CD14-positive monocyte (primary cell): ENCODE measurements at regions not wholly inside any gene's neighbourhood (a gene's known extent, or its start where the extent isn't known, plus 50 kb on each side); places are given as distances from the start of the nearest gene placed in this dataset.

ENCODE experiments used
- DNase-seq, 3 donors: peaks; one replicate each; pipeline ENCODE4 v3.0.0-alpha.2; 2011 to 2022
- H2AFZ ChIP-seq: 2 replicates; pipeline ENCODE4 v1.6.0; 2012; ENCODE audit warnings: mild to moderate bottlenecking, low read depth, low read length, inconsistent platforms; ENCODE audit not compliant: insufficient read depth, poor library complexity, severe bottlenecking
- H3K27ac ChIP-seq, 2 donors: 1 replicate in 1 of 2; 2 replicates in 1 of 2; pipeline ENCODE4 v1.5.1; 2012 to 2013; ENCODE audit warnings: low read length in 2 of 2, control low read depth in 1 of 2, inconsistent platforms in 1 of 2, low read depth in 1 of 2, mild to moderate bottlenecking in 1 of 2
- H3K27me3 ChIP-seq, 2 donors: one replicate each; pipeline versions ENCODE4 v1.6.0 to v1.6.1; 2011 to 2013; ENCODE audit warnings: low read length in 2 of 2; ENCODE audit not compliant: control insufficient read depth in 2 of 2, insufficient read depth in 2 of 2
- H3K36me3 ChIP-seq, 2 donors: replicated peaks in 1 of 2; 1 replicate in 1 of 2; 2 replicates in 1 of 2; pipeline versions ENCODE4 v1.5.1 to v1.6.1; 2012 to 2013; ENCODE audit warnings: low read length in 2 of 2, control low read depth in 1 of 2, inconsistent platforms in 1 of 2, mild to moderate bottlenecking in 1 of 2; ENCODE audit not compliant: insufficient read depth in 2 of 2, control insufficient read depth in 1 of 2
- H3K4me1 ChIP-seq, 2 donors: 1 replicate in 1 of 2; 2 replicates in 1 of 2; pipeline versions ENCODE4 v1.5.1 to v1.6.1; 2012 to 2013; ENCODE audit warnings: low read length in 2 of 2, control low read depth in 1 of 2, inconsistent platforms in 1 of 2, mild to moderate bottlenecking in 1 of 2, moderate library complexity in 1 of 2; ENCODE audit not compliant: insufficient read depth in 2 of 2, control insufficient read depth in 1 of 2
- H3K4me2 ChIP-seq: replicated peaks from 2 replicates; pipeline ENCODE3; 2012; ENCODE audit warnings: low read length, moderate library complexity, mild to moderate bottlenecking; ENCODE audit not compliant: poor library complexity, severe bottlenecking; ENCODE audit errors: extremely low read depth
- H3K4me3 ChIP-seq, 3 experiments: fragments of 200-600 bp in 1 of 3; sonication (generic) in 1 of 3; replicated peaks in 1 of 3; 1 replicate in 2 of 3; 2 replicates in 1 of 3; pipeline ENCODE4 v1.5.1; 2011 to 2013; ENCODE audit warnings: low read length in 3 of 3, mild to moderate bottlenecking in 3 of 3, control low read depth in 2 of 3, low read depth in 2 of 3, inconsistent platforms in 1 of 3, moderate library complexity in 1 of 3
- H3K79me2 ChIP-seq: 2 replicates; pipeline ENCODE4 v1.6.0; 2012; ENCODE audit warnings: mild to moderate bottlenecking, control low read depth, inconsistent platforms, low read length, moderate library complexity; ENCODE audit not compliant: insufficient read depth
- H3K9ac ChIP-seq: 2 replicates; pipeline ENCODE4 v1.6.0; 2017; ENCODE audit warnings: low read length, mild to moderate bottlenecking; ENCODE audit not compliant: insufficient read depth, poor library complexity, severe bottlenecking
- H3K9me3 ChIP-seq, 2 donors: replicated peaks in 1 of 2; 1 replicate in 1 of 2; 2 replicates in 1 of 2; pipeline versions ENCODE4 v1.5.1 to v1.6.1; 2012 to 2013; ENCODE audit warnings: low read length in 2 of 2, control low read depth in 1 of 2; ENCODE audit not compliant: control insufficient read depth in 1 of 2, insufficient read depth in 1 of 2
- H4K20me1 ChIP-seq: 2 replicates; pipeline ENCODE4 v1.6.0; 2012; ENCODE audit warnings: mild to moderate bottlenecking, low read length, control low read depth, moderate library complexity; ENCODE audit not compliant: insufficient read depth
- H3K27ac Mint-ChIP-seq, 7 donors: one replicate each; pipeline ENCODE4 v1.8.0; 2020; ENCODE audit warnings: mild to moderate bottlenecking in 7 of 7, mixed read lengths in 7 of 7, moderate library complexity in 6 of 7, inconsistent platforms in 2 of 7
- H3K27me3 Mint-ChIP-seq, 3 donors: one replicate each; pipeline ENCODE4 v1.8.0; 2021 to 2022; ENCODE audit warnings: low read depth in 3 of 3, mild to moderate bottlenecking in 3 of 3, mixed read lengths in 3 of 3, moderate library complexity in 3 of 3, inconsistent platforms in 1 of 3
- H3K36me3 Mint-ChIP-seq, 2 donors: one replicate each; pipeline ENCODE4 v1.8.0; 2020; ENCODE audit warnings: mixed read lengths in 2 of 2, inconsistent platforms in 1 of 2, mild to moderate bottlenecking in 1 of 2
- H3K4me1 Mint-ChIP-seq: one replicate; pipeline ENCODE4 v1.8.0; 2020; ENCODE audit warnings: mild to moderate bottlenecking, mixed read lengths
- H3K4me3 Mint-ChIP-seq, 2 donors: one replicate each; pipeline ENCODE4 v1.8.0; 2020; ENCODE audit warnings: mild to moderate bottlenecking in 2 of 2, mixed read lengths in 2 of 2, moderate library complexity in 1 of 2
- H3K9me3 Mint-ChIP-seq, 7 donors: one replicate each; pipeline ENCODE4 v1.8.0; 2020 to 2022; ENCODE audit warnings: mixed read lengths in 7 of 7, mild to moderate bottlenecking in 6 of 7, moderate library complexity in 6 of 7, inconsistent platforms in 2 of 7
- WGBS: methylation state at CpG from one replicate; pipeline ENCODE4 v1.1.5; 2013; ENCODE audit warnings: missing lambda C conversion rate; ENCODE audit not compliant: insufficient coverage; 5-methylcytosine and 5-hydroxymethylcytosine counted together
- intact Hi-C, 2 donors: fragments of 100-400 bp; cut with micrococcal nuclease; formaldehyde crosslinking; loops; one replicate each; pipeline versions ENCODE4 v1.15.0 to v1.15.1; 2023
- TF ChIP-seq, protein P1 (sequence below): fragments of 200-600 bp; IDR thresholded peaks from one replicate; pipeline ENCODE4 v1.8.0; 2022; ENCODE audit warnings: antibody characterized with exemption, mild to moderate bottlenecking

DNA sequence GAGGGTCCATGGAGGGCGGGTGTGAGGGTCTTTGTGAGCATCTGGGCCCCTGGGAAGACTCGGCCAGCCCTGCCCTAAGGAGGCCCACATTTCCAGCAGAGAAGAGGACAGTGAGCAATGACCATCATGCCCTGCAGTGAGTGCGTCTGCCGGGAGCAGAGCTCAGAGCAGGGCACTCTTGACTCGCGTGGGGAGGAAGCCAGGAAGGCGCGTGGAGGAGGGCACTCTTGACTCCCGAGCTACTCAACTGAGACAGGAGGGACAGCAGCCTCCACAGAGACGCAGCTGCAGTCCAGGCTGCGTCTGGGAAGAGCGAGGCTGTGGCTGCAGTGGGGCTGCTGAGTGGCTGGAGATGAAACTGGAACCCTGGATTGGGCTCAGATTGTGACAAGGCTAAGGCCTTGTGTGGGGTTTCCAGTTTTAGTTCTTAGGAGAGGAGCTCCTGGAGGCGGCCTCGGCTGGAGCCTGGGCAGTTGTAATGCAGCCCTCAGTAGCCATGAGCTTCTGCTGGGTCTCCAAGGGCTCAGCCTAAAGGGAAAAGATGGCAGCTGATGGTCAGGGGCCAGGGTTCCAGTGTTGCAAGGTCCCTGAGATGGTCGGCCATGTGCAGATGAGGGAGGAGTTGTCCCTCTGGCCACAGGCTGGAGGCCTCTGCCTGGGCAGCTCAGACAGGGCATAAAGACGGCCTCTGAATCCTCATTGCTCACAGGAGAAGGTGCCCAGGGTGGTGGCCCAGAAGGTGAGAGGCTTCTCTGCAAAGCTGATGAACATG, 264.7 kb upstream of the B3GAT1 start:
- Histone ChIP-seq H2AFZ (no peak overlapping the region), H3K27me3 (no peaks in the 10 kb centered on the region), H3K4me2 (no peak overlapping the region), H3K4me3 (no peak overlapping the region), H4K20me1 (no peaks in the 10 kb centered on the region), H3K4me1 (no peaks in the 10 kb centered on the region), H3K9me3 (no peaks in the 10 kb centered on the region), H3K27ac (no peak overlapping the region), H3K79me2 (no peaks in the 10 kb centered on the region), H3K36me3 (no peaks in the 10 kb centered on the region), H3K9ac (no peak overlapping the region)
- H3K4me3 Mint-ChIP-seq: no peak overlapping the region
- H3K27me3 Mint-ChIP-seq: peaks cover 2 to 8% (median 6%) of the 10 kb centered on the region in 3 donors
- peaks cover 0 to 2% (median 0%) of the 10 kb centered on the region in 7 donors for H3K9me3 Mint-ChIP-seq
- TF ChIP-seq, protein P1, sequence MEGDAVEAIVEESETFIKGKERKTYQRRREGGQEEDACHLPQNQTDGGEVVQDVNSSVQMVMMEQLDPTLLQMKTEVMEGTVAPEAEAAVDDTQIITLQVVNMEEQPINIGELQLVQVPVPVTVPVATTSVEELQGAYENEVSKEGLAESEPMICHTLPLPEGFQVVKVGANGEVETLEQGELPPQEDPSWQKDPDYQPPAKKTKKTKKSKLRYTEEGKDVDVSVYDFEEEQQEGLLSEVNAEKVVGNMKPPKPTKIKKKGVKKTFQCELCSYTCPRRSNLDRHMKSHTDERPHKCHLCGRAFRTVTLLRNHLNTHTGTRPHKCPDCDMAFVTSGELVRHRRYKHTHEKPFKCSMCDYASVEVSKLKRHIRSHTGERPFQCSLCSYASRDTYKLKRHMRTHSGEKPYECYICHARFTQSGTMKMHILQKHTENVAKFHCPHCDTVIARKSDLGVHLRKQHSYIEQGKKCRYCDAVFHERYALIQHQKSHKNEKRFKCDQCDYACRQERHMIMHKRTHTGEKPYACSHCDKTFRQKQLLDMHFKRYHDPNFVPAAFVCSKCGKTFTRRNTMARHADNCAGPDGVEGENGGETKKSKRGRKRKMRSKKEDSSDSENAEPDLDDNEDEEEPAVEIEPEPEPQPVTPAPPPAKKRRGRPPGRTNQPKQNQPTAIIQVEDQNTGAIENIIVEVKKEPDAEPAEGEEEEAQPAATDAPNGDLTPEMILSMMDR: no peak
- no peaks in the 10 kb centered on the region for H3K36me3 Mint-ChIP-seq
- H3K27ac Mint-ChIP-seq: no peak overlapping the region
- H3K4me1 Mint-ChIP-seq: no peaks in the 10 kb centered on the region
- 85% methylated on average over 16 of the region's 16 CpGs for WGBS
- no peak for DNase-seq
- intact Hi-C loops: no loop called here

DNA sequence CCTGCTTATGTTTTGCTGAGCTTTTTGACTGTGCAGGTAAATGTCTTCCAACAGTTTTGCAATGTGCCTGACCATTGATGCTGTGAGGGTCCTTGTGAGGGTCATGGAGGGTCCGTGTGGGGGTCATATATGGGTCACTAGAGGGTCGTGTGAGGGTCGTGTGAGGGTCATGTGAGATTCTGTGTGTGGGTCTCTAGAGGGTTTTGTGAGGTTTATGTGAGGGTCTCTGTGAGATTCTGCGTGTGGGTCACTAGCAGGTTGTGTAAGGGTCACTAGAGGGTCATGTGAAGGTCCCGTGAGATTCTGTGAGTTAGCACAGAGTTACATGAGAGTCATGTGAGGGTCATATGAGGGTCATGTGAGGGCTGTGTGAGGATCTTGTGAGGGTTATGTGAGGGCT, 263.9 kb upstream of the B3GAT1 start:
- Histone ChIP-seq H3K9me3 (no peaks in the 10 kb centered on the region), H3K4me3 (no peak overlapping the region), H4K20me1 (no peaks in the 10 kb centered on the region), H2AFZ (no peak overlapping the region), H3K27ac (no peak overlapping the region), H3K79me2 (no peaks in the 10 kb centered on the region), H3K27me3 (no peaks in the 10 kb centered on the region), H3K4me2 (no peak overlapping the region), H3K4me1 (no peaks in the 10 kb centered on the region), H3K36me3 (no peaks in the 10 kb centered on the region), H3K9ac (no peak overlapping the region)
- WGBS: 82% methylated on average over 5 of the region's 5 CpGs
- intact Hi-C loops: no loop called here
- Mint-ChIP-seq H3K9me3 (peaks cover 0 to 2% (median 0%) of the 10 kb centered on the region in 7 donors), H3K36me3 (no peaks in the 10 kb centered on the region), H3K4me1 (no peaks in the 10 kb centered on the region), H3K27ac (no peak overlapping the region), H3K4me3 (no peak overlapping the region), H3K27me3 (peaks cover 2 to 6% (median 5%) of the 10 kb centered on the region in 3 donors)
- DNase-seq: no peak
- TF ChIP-seq, protein P1: no peak
